ENCODE measurements at regions not wholly inside any gene's neighbourhood (a gene's known extent, or its start where the extent isn't known, plus 50 kb on each side); places are given as distances from the start of the nearest gene placed in this dataset.

DNA sequence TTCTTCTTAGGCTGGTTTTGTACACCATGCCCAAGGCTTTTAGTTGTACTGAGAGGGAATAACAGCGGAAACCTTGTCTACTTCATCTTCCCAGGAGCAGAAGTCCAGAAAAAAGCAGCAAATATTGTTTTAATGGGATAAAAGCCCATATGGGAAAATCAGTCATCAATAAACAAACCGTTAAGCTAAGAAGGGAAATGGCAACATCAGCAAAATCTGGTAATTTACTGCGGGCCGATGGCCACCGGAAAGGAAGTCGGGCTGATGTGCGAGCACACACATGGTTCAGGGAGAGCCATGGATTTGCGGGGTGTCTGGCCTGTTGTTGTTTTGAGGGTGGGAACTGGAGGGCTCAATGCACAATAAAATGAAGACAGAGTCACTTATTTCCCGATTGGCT, 300.7 kb upstream of the RAB6C start:
- no peak overlapping the region for H3K4me3 ChIP-seq (replicated peaks in 1 of 3)
- no peak for TF ChIP-seq POLR2A (IDR thresholded peaks at IDR 0.05)
- no peak for TF ChIP-seq CTCF (IDR thresholded peaks at IDR 0.05)
- no peak overlapping the region for H3K27ac ChIP-seq
- H3K27me3 ChIP-seq, result no peaks in the 10 kb centered on the region
- no peaks in the 10 kb centered on the region for H3K36me3 ChIP-seq
- DNase-seq, result no peak
- no peaks in the 10 kb centered on the region for H3K4me1 ChIP-seq
- no peaks in the 10 kb centered on the region for H3K9me3 ChIP-seq
- WGBS, 2 donors, result 91 to 93% methylated on average over 9 of the region's 9 CpGs
- intact Hi-C loops (cut with DNase I), result no loop called here

GRCh38 chr2:129681788-129682187, 297.7 kb upstream of the RAB6C start:
- Histone ChIP-seq H3K4me1 (no peaks in the 10 kb centered on the region), H3K4me3 (replicated peaks in 1 of 3) (no peak overlapping the region), H3K36me3 (no peaks in the 10 kb centered on the region), H3K27ac (no peak overlapping the region), H3K27me3 (no peaks in the 10 kb centered on the region), H3K9me3 (no peaks in the 10 kb centered on the region)
- intact Hi-C loops (cut with DNase I), result no loop called here
- DNase-seq, result no peak
- WGBS, 2 donors, result 77 to 86% methylated on average over 1 of the region's 1 CpG
- no peak for TF ChIP-seq CTCF (IDR thresholded peaks at IDR 0.05)
- no peak for TF ChIP-seq POLR2A (IDR thresholded peaks at IDR 0.05)

- Histone ChIP-seq H3K27me3 (no peaks in the 10 kb centered on the region), H3K36me3 (no peaks in the 10 kb centered on the region), H3K4me1 (no peaks in the 10 kb centered on the region), H3K4me3 (replicated peaks in 1 of 3) (no peak overlapping the region), H3K27ac (no peak overlapping the region), H3K9me3 (no peaks in the 10 kb centered on the region)
- no peak for TF ChIP-seq CTCF (IDR thresholded peaks at IDR 0.05)
- no peak for TF ChIP-seq POLR2A (IDR thresholded peaks at IDR 0.05)
- 79 to 84% methylated on average over 4 of the region's 4 CpGs for WGBS, 2 donors
- DNase-seq, result no peak
- intact Hi-C loops (cut with DNase I), result no loop called here
Observed at GRCh38 chr2:129689653-129690448, 289.6 kb upstream of the RAB6C start.

GRCh38 chr2:129695496-129695895, 284.0 kb upstream of the RAB6C start:
- H3K36me3 ChIP-seq, result no peaks in the 10 kb centered on the region
- intact Hi-C loops (cut with DNase I), result no loop called here
- TF ChIP-seq CTCF (IDR thresholded peaks at IDR 0.05) (no peak), POLR2A (IDR thresholded peaks at IDR 0.05) (no peak)
- 91 to 96% methylated on average over 3 of the region's 3 CpGs for WGBS, 2 donors
- H3K4me3 ChIP-seq (replicated peaks in 1 of 3), result no peak overlapping the region
- H3K4me1 ChIP-seq, result no peaks in the 10 kb centered on the region
- no peak overlapping the region for H3K27ac ChIP-seq
- H3K9me3 ChIP-seq, result no peaks in the 10 kb centered on the region
- H3K27me3 ChIP-seq, result no peaks in the 10 kb centered on the region
- no peak for DNase-seq

- no peak for DNase-seq
- Histone ChIP-seq H3K36me3 (no peaks in the 10 kb centered on the region), H3K9me3 (no peaks in the 10 kb centered on the region), H3K4me1 (no peaks in the 10 kb centered on the region), H3K27ac (no peak overlapping the region), H3K27me3 (no peaks in the 10 kb centered on the region), H3K4me3 (replicated peaks in 1 of 3) (no peak overlapping the region)
- intact Hi-C loops (cut with DNase I), result no loop called here
- WGBS, 2 donors, result 86 to 90% methylated on average over 3 of the region's 3 CpGs
- TF ChIP-seq POLR2A (IDR thresholded peaks at IDR 0.05) (no peak), CTCF (IDR thresholded peaks at IDR 0.05) (no peak)
Observed at GRCh38 chr2:129698593-129698992, 280.9 kb upstream of the RAB6C start.

Data from thyroid gland (tissue), 4 donors.